ENCODE measurements at regions not wholly inside any gene's neighbourhood (a gene's known extent, or its start where the extent isn't known, plus 50 kb on each side); places are given as distances from the start of the nearest gene placed in this dataset.

GRCh38 chr7:149655784-149656183 is 117.6 kb downstream of the ZNF467 start:
- TF ChIP-seq, protein P1, sequence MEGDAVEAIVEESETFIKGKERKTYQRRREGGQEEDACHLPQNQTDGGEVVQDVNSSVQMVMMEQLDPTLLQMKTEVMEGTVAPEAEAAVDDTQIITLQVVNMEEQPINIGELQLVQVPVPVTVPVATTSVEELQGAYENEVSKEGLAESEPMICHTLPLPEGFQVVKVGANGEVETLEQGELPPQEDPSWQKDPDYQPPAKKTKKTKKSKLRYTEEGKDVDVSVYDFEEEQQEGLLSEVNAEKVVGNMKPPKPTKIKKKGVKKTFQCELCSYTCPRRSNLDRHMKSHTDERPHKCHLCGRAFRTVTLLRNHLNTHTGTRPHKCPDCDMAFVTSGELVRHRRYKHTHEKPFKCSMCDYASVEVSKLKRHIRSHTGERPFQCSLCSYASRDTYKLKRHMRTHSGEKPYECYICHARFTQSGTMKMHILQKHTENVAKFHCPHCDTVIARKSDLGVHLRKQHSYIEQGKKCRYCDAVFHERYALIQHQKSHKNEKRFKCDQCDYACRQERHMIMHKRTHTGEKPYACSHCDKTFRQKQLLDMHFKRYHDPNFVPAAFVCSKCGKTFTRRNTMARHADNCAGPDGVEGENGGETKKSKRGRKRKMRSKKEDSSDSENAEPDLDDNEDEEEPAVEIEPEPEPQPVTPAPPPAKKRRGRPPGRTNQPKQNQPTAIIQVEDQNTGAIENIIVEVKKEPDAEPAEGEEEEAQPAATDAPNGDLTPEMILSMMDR (IDR thresholded peaks at IDR 0.05): no peak
- TF ChIP-seq POLR2A (IDR thresholded peaks at IDR 0.05): no peak
